ENCODE measurements at regions not wholly inside any gene's neighbourhood (a gene's known extent, or its start where the extent isn't known, plus 50 kb on each side); places are given as distances from the start of the nearest gene placed in this dataset.

- Histone ChIP-seq H3K27me3 (replicated peaks; ENCODE audit: insufficient read depth) (no peaks in the 10 kb centered on the region), H4K20me1 (ENCODE audit: insufficient read depth) (no peaks in the 10 kb centered on the region), H3F3A (ENCODE audit: insufficient read depth) (no peaks in the 10 kb centered on the region), H3K36me3 (ENCODE audit: low read depth) (no peaks in the 10 kb centered on the region), H3K9me2 (ENCODE audit: insufficient read depth) (no peaks in the 10 kb centered on the region), H3K9ac (no peak overlapping the region), H3K4me2 (ENCODE audit: unreplicated experiment) (no peak overlapping the region), H3K27ac (no peak overlapping the region), H3K4me1 (ENCODE audit: insufficient read depth) (no peaks in the 10 kb centered on the region), H3K9me3 (ENCODE audit: low read depth) (no peaks in the 10 kb centered on the region), H2AFZ (no peak overlapping the region), H3K4me3 (no peak overlapping the region), H3K79me2 (ENCODE audit: insufficient read depth) (no peaks in the 10 kb centered on the region)
- in situ Hi-C loops (cut with MboI) = no loop called here
- no peak for DNase-seq
- WGBS, 2 experiments (ENCODE audit: low coverage in 1 of 2, low lambda C conversion rate in 2 of 2, missing lambda C conversion rate in 2 of 2) = 22 to 23% methylated on average over 2 of the region's 2 CpGs
- TF ChIP-seq EZH2phosphoT487 (IDR thresholded peaks at IDR 0.05; ENCODE audit: insufficient read depth, low read depth) = no peak
- TF ChIP-seq EZH2 (IDR thresholded peaks at IDR 0.05; ENCODE audit: insufficient read depth, poor library complexity, severe bottlenecking) = no peak
Measured at GRCh38 chr4:32506067-32506466, 1785.9 kb downstream of the PCDH7 start.

GRCh38 chr4:32519060-32519459, 1798.9 kb downstream of the PCDH7 start:
- WGBS, 2 experiments (ENCODE audit: low coverage in 1 of 2, low lambda C conversion rate in 2 of 2, missing lambda C conversion rate in 2 of 2) = 2% methylated on average over 6 of the region's 6 CpGs
- DNase-seq = no peak
- Histone ChIP-seq H3K9ac (no peak overlapping the region), H3K4me1 (ENCODE audit: insufficient read depth) (no peaks in the 10 kb centered on the region), H4K20me1 (ENCODE audit: insufficient read depth) (no peaks in the 10 kb centered on the region), H3K27me3 (replicated peaks; ENCODE audit: insufficient read depth) (no peaks in the 10 kb centered on the region), H3K79me2 (ENCODE audit: insufficient read depth) (no peaks in the 10 kb centered on the region), H3K9me2 (ENCODE audit: insufficient read depth) (no peaks in the 10 kb centered on the region), H3K9me3 (ENCODE audit: low read depth) (no peaks in the 10 kb centered on the region), H3K4me2 (ENCODE audit: unreplicated experiment) (no peak overlapping the region), H3K36me3 (ENCODE audit: low read depth) (no peaks in the 10 kb centered on the region), H3K27ac (no peak overlapping the region), H2AFZ (no peak overlapping the region), H3F3A (ENCODE audit: insufficient read depth) (no peaks in the 10 kb centered on the region), H3K4me3 (no peak overlapping the region)
- in situ Hi-C loops (cut with MboI) = no loop called here
- TF ChIP-seq EZH2phosphoT487 (IDR thresholded peaks at IDR 0.05; ENCODE audit: insufficient read depth, low read depth) (no peak), EZH2 (IDR thresholded peaks at IDR 0.05; ENCODE audit: insufficient read depth, poor library complexity, severe bottlenecking) (no peak)

- Histone ChIP-seq H4K20me1 (ENCODE audit: insufficient read depth) (no peaks in the 10 kb centered on the region), H3K27ac (no peak overlapping the region), H3K4me1 (ENCODE audit: insufficient read depth) (no peaks in the 10 kb centered on the region), H3K9me2 (ENCODE audit: insufficient read depth) (no peaks in the 10 kb centered on the region), H3F3A (ENCODE audit: insufficient read depth) (no peaks in the 10 kb centered on the region), H3K9me3 (ENCODE audit: low read depth) (peaks cover 4% of the 10 kb centered on the region), H3K36me3 (ENCODE audit: low read depth) (no peaks in the 10 kb centered on the region), H3K27me3 (replicated peaks; ENCODE audit: insufficient read depth) (no peaks in the 10 kb centered on the region), H3K9ac (no peak overlapping the region), H3K4me3 (no peak overlapping the region), H2AFZ (no peak overlapping the region), H3K4me2 (ENCODE audit: unreplicated experiment) (no peak overlapping the region), H3K79me2 (ENCODE audit: insufficient read depth) (no peaks in the 10 kb centered on the region)
- no peak for TF ChIP-seq EZH2 (IDR thresholded peaks at IDR 0.05; ENCODE audit: insufficient read depth, poor library complexity, severe bottlenecking)
- no peak for TF ChIP-seq EZH2phosphoT487 (IDR thresholded peaks at IDR 0.05; ENCODE audit: insufficient read depth, low read depth)
- no peak for DNase-seq
- in situ Hi-C loops (cut with MboI) = no loop called here
Measured at GRCh38 chr4:32525420-32525819, 1805.3 kb downstream of the PCDH7 start.

GRCh38 chr4:32544846-32545245, 1824.7 kb downstream of the PCDH7 start:
- TF ChIP-seq EZH2 (IDR thresholded peaks at IDR 0.05; ENCODE audit: insufficient read depth, poor library complexity, severe bottlenecking) = no peak
- no peak for TF ChIP-seq EZH2phosphoT487 (IDR thresholded peaks at IDR 0.05; ENCODE audit: insufficient read depth, low read depth)

GRCh38 chr4:32551943-32552342, 1831.8 kb downstream of the PCDH7 start:
- H3K9ac ChIP-seq = no peak overlapping the region
- no peak overlapping the region for H3K4me2 ChIP-seq (ENCODE audit: unreplicated experiment)
- no peaks in the 10 kb centered on the region for H3K4me1 ChIP-seq (ENCODE audit: insufficient read depth)
- in situ Hi-C loops (cut with MboI) = no loop called here
- no peak overlapping the region for H3K4me3 ChIP-seq
- H3K27me3 ChIP-seq (replicated peaks; ENCODE audit: insufficient read depth) = no peaks in the 10 kb centered on the region
- no peaks in the 10 kb centered on the region for H4K20me1 ChIP-seq (ENCODE audit: insufficient read depth)
- H3K36me3 ChIP-seq (ENCODE audit: low read depth) = no peaks in the 10 kb centered on the region
- no peak for DNase-seq
- no peaks in the 10 kb centered on the region for H3F3A ChIP-seq (ENCODE audit: insufficient read depth)
- no peak overlapping the region for H2AFZ ChIP-seq
- H3K79me2 ChIP-seq (ENCODE audit: insufficient read depth) = no peaks in the 10 kb centered on the region
- no peak overlapping the region for H3K27ac ChIP-seq
- H3K9me3 ChIP-seq (ENCODE audit: low read depth) = no peaks in the 10 kb centered on the region
- H3K9me2 ChIP-seq (ENCODE audit: insufficient read depth) = no peaks in the 10 kb centered on the region
- TF ChIP-seq EZH2 (IDR thresholded peaks at IDR 0.05; ENCODE audit: insufficient read depth, poor library complexity, severe bottlenecking) (no peak), EZH2phosphoT487 (IDR thresholded peaks at IDR 0.05; ENCODE audit: insufficient read depth, low read depth) (no peak)

More at GRCh38 chr4:32544846-32545245, 1824.7 kb downstream of the PCDH7 start:
- Histone ChIP-seq H3K4me3 (no peak overlapping the region), H3K4me1 (ENCODE audit: insufficient read depth) (no peaks in the 10 kb centered on the region), H3K9me3 (ENCODE audit: low read depth) (no peaks in the 10 kb centered on the region), H3K4me2 (ENCODE audit: unreplicated experiment) (no peak overlapping the region), H3K79me2 (ENCODE audit: insufficient read depth) (no peaks in the 10 kb centered on the region), H2AFZ (no peak overlapping the region), H3K36me3 (ENCODE audit: low read depth) (no peaks in the 10 kb centered on the region), H3F3A (ENCODE audit: insufficient read depth) (no peaks in the 10 kb centered on the region), H4K20me1 (ENCODE audit: insufficient read depth) (no peaks in the 10 kb centered on the region), H3K9ac (no peak overlapping the region), H3K27ac (no peak overlapping the region), H3K9me2 (ENCODE audit: insufficient read depth) (no peaks in the 10 kb centered on the region), H3K27me3 (replicated peaks; ENCODE audit: insufficient read depth) (no peaks in the 10 kb centered on the region)
- WGBS, 2 experiments (ENCODE audit: low coverage in 1 of 2, low lambda C conversion rate in 2 of 2, missing lambda C conversion rate in 2 of 2) = 32 to 34% methylated on average over 3 of the region's 3 CpGs
- DNase-seq = no peak
- in situ Hi-C loops (cut with MboI) = no loop called here
